Adipocyte (in vitro differentiated cells): ENCODE measurements at regions not wholly inside any gene's neighbourhood (a gene's known extent, or its start where the extent isn't known, plus 50 kb on each side); places are given as distances from the start of the nearest gene placed in this dataset.

ENCODE experiments used
- DNase-seq: peaks from one replicate; pipeline ENCODE4 v3.0.0-alpha.2; 2015; ENCODE audit warnings: low read depth
- H3K27me3 ChIP-seq: replicated peaks from 2 replicates; pipeline ENCODE4 v1.7.0; 2013; ENCODE audit warnings: mild to moderate bottlenecking, low read length, moderate library complexity; ENCODE audit not compliant: control insufficient read depth, insufficient read depth
- H3K36me3 ChIP-seq: 2 replicates; pipeline ENCODE4 v1.7.0; 2013; ENCODE audit warnings: low read length, mild to moderate bottlenecking, moderate library complexity; ENCODE audit not compliant: control insufficient read depth, insufficient read depth, severe bottlenecking
- H3K4me1 ChIP-seq: 2 replicates; pipeline ENCODE4 v1.7.0; 2013; ENCODE audit warnings: mild to moderate bottlenecking, low read length, moderate library complexity; ENCODE audit not compliant: control insufficient read depth, insufficient read depth
- H3K4me3 ChIP-seq: 2 replicates; pipeline ENCODE4 v1.7.0; 2013; ENCODE audit warnings: mild to moderate bottlenecking, low read length, moderate library complexity
- H3K9ac ChIP-seq: 2 replicates; pipeline ENCODE4 v1.7.0; 2013; ENCODE audit warnings: mild to moderate bottlenecking, low read length, moderate library complexity
- H3K9me3 ChIP-seq: 2 replicates; pipeline ENCODE4 v1.7.0; 2013; ENCODE audit warnings: mild to moderate bottlenecking, low read length, moderate library complexity; ENCODE audit not compliant: control insufficient read depth

- no peak for DNase-seq
- H3K9me3 ChIP-seq, result no peaks in the 10 kb centered on the region
- H3K27me3 ChIP-seq, result peaks cover 41% of the 10 kb centered on the region
- no peaks in the 10 kb centered on the region for H3K4me1 ChIP-seq
- H3K4me3 ChIP-seq, result no peak overlapping the region
- H3K36me3 ChIP-seq, result no peaks in the 10 kb centered on the region
- no peak overlapping the region for H3K9ac ChIP-seq
Observed at GRCh38 chr15:80308002-80308401, 56.0 kb upstream of the CTXND1 start.

- Histone ChIP-seq H3K36me3 (no peaks in the 10 kb centered on the region), H3K4me3 (no peak overlapping the region), H3K4me1 (no peaks in the 10 kb centered on the region), H3K27me3 (peaks cover 44% of the 10 kb centered on the region), H3K9me3 (no peaks in the 10 kb centered on the region), H3K9ac (no peak overlapping the region)
- DNase-seq, result peak; percentile 53
Observed at GRCh38 chr15:80309769-80310384, 57.9 kb upstream of the CTXND1 start.

DNA sequence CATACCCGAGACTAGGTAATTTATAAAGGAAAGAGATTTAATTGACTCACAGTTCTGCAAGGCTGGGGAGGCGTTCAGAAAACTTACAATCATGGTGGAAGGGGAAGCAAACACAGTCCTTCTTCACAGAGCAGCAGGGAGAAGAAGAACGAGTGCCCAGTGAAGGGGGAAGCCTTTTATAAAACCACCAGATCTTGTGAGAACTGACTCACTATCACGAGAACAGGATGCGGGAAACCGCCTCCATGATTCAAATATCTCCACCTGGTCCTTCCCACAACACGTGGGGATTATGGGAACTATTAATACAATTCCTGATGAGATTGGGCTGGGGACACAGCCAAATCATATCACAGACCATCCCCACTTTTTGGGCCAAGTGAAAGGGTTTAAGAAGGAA, 58.8 kb upstream of the CTXND1 start:
- Histone ChIP-seq H3K4me1 (peaks cover 5% of the 10 kb centered on the region), H3K9me3 (no peaks in the 10 kb centered on the region), H3K9ac (no peak overlapping the region), H3K36me3 (no peaks in the 10 kb centered on the region), H3K4me3 (no peak overlapping the region), H3K27me3 (peaks cover 46% of the 10 kb centered on the region)
- no peak for DNase-seq

DNA sequence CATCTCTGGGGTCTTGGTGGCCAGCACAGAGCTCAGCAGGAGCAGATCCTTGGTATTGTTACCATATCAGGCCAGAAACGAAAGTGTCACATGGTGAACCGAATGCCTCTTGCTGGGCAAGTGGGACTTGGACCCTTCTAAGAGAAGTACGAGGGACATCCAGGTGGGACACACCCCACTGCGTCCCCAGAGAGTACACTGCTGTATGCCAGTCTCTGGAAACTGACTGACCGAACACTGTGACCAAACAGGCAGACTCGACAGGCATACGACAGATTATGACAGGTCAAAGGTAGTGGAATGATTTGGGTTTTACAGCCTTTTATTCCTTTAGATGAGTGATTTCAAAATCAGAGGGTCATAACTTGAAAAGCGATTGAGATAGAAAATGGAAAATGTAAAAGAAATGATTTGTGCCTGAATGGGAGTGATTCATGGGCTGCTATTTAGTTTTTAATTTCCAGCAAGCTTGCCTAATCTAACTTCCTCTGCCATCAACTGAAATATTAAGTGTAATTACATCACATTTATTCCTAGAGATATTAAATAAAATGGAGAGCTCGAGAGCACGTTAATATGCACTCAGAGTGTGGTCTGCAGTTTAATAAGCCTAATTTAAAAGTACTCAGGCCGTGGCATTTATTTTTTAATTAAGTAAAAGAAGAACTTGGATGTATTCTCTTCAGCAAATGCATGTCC, 63.4 kb upstream of the CTXND1 start:
- Histone ChIP-seq H3K9ac (no peak overlapping the region), H3K4me1 (peaks cover 27% of the 10 kb centered on the region), H3K27me3 (peaks cover 23% of the 10 kb centered on the region), H3K36me3 (no peaks in the 10 kb centered on the region), H3K4me3 (no peak overlapping the region), H3K9me3 (no peaks in the 10 kb centered on the region)
- DNase-seq, result no peak

- Histone ChIP-seq H3K27me3 (peaks cover 20% of the 10 kb centered on the region), H3K9me3 (no peaks in the 10 kb centered on the region), H3K4me1 (peaks cover 27% of the 10 kb centered on the region), H3K36me3 (no peaks in the 10 kb centered on the region), H3K9ac (no peak overlapping the region), H3K4me3 (peak overlapping the region; percentile 23)
- peak; percentile 73 for DNase-seq
Observed at GRCh38 chr15:80317389-80318182, 65.6 kb upstream of the CTXND1 start.

DNA sequence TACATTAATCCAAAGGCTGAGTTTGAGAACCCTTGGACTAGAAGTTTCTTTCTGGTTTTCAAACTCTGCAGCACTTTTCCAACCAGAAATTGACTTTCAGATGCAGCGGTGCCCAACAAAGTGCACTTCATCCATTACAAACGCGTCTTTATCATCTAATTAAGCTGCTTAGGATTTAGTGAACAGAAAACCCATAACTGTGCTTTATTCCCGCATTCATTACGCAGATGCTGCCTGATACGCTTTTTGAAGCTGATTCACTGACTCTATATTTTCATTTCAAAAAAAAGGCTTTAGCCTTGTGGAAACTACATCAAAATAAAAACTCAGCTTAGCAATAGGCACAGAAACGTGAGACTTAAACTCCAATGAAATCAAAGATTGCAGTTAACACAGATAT, 69.8 kb upstream of the CTXND1 start:
- DNase-seq, result no peak
- Histone ChIP-seq H3K36me3 (no peaks in the 10 kb centered on the region), H3K9me3 (peaks cover 11% of the 10 kb centered on the region), H3K4me3 (no peak overlapping the region), H3K9ac (no peak overlapping the region), H3K4me1 (peaks cover 17% of the 10 kb centered on the region), H3K27me3 (peaks cover 11% of the 10 kb centered on the region)

DNA sequence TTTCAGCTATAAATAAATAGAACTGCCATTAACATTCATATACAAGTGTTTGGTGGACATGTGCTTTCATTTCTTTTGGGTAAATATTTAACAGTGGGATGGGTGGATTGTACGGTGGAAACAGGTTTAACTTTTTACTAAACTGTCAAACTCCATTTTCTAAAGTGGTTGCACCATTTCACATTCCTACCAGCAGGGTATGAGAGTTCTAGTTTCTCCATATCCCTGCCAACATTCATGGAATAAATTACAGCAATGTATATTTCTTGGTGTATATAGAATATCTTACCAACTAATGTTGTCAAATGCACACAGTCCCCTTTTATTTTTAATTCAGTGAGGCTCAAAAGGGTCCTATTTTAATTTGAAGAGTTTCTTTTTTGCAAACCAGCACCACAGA, 71.3 kb upstream of the CTXND1 start:
- DNase-seq, result no peak

GRCh38 chr15:80324545-80325080, 72.6 kb upstream of the CTXND1 start:
- H3K36me3 ChIP-seq, result no peaks in the 10 kb centered on the region
- H3K9ac ChIP-seq, result no peak overlapping the region
- peaks cover 16% of the 10 kb centered on the region for H3K9me3 ChIP-seq
- H3K27me3 ChIP-seq, result peaks cover 9% of the 10 kb centered on the region
- no peaks in the 10 kb centered on the region for H3K4me1 ChIP-seq
- H3K4me3 ChIP-seq, result no peak overlapping the region
- no peak for DNase-seq

More for the DNA sequence above, 71.3 kb upstream of the CTXND1 start:
- no peak overlapping the region for H3K4me3 ChIP-seq
- no peak overlapping the region for H3K9ac ChIP-seq
- peaks cover 2% of the 10 kb centered on the region for H3K4me1 ChIP-seq
- H3K27me3 ChIP-seq, result peaks cover 10% of the 10 kb centered on the region
- H3K36me3 ChIP-seq, result no peaks in the 10 kb centered on the region
- H3K9me3 ChIP-seq, result peaks cover 16% of the 10 kb centered on the region

GRCh38 chr15:80325206-80325605, 73.2 kb upstream of the CTXND1 start:
- no peaks in the 10 kb centered on the region for H3K36me3 ChIP-seq
- H3K27me3 ChIP-seq, result peaks cover 5% of the 10 kb centered on the region
- H3K4me1 ChIP-seq, result no peaks in the 10 kb centered on the region
- H3K9ac ChIP-seq, result no peak overlapping the region
- peaks cover 16% of the 10 kb centered on the region for H3K9me3 ChIP-seq
- no peak for DNase-seq
- no peak overlapping the region for H3K4me3 ChIP-seq

- no peak overlapping the region for H3K4me3 ChIP-seq
- no peak for DNase-seq
- no peaks in the 10 kb centered on the region for H3K36me3 ChIP-seq
- H3K27me3 ChIP-seq, result peaks cover 5% of the 10 kb centered on the region
- peaks cover 18% of the 10 kb centered on the region for H3K9me3 ChIP-seq
- H3K4me1 ChIP-seq, result no peaks in the 10 kb centered on the region
- H3K9ac ChIP-seq, result no peak overlapping the region
Observed at GRCh38 chr15:80326270-80326669, 74.3 kb upstream of the CTXND1 start.

- H3K36me3 ChIP-seq, result no peaks in the 10 kb centered on the region
- no peak overlapping the region for H3K9ac ChIP-seq
- peaks cover 5% of the 10 kb centered on the region for H3K27me3 ChIP-seq
- peaks cover 12% of the 10 kb centered on the region for H3K9me3 ChIP-seq
- no peak for DNase-seq
- H3K4me3 ChIP-seq, result no peak overlapping the region
- no peaks in the 10 kb centered on the region for H3K4me1 ChIP-seq
Observed at GRCh38 chr15:80328496-80328895, 75.7 kb upstream of the ARNT2 start.
